ENCODE measurements at regions not wholly inside any gene's neighbourhood (a gene's known extent, or its start where the extent isn't known, plus 50 kb on each side); places are given as distances from the start of the nearest gene placed in this dataset.
"Not testable (repeated sequence)": the region's sequence is repeated elsewhere in the genome, so short reads cannot be mapped to it uniquely, and the experiment has no call there.

DNA sequence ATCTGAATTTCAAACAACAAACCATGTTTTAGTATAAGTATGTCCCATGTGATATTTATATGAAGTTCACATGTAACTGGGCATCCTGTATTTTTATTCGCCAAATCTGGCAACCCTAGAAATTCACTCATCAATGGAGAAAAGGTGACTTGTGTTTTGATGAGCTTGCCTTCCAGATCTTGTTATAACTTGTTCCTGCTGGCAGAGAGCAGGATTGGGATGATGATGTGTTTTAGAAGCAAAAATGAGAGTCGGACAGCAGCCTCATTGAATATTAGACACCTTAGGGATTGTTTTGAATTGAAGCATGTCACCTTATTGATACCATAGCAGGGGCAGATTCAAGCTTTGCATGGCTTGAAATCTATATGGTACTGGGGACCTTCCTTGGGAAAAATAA, 85.4 kb upstream of the MED13 start:
- no peak for DNase-seq (ENCODE audit: extremely low spot score, unreplicated experiment)
- TF ChIP-seq, protein P1, sequence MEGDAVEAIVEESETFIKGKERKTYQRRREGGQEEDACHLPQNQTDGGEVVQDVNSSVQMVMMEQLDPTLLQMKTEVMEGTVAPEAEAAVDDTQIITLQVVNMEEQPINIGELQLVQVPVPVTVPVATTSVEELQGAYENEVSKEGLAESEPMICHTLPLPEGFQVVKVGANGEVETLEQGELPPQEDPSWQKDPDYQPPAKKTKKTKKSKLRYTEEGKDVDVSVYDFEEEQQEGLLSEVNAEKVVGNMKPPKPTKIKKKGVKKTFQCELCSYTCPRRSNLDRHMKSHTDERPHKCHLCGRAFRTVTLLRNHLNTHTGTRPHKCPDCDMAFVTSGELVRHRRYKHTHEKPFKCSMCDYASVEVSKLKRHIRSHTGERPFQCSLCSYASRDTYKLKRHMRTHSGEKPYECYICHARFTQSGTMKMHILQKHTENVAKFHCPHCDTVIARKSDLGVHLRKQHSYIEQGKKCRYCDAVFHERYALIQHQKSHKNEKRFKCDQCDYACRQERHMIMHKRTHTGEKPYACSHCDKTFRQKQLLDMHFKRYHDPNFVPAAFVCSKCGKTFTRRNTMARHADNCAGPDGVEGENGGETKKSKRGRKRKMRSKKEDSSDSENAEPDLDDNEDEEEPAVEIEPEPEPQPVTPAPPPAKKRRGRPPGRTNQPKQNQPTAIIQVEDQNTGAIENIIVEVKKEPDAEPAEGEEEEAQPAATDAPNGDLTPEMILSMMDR (conservative IDR thresholded peaks at IDR 0.05): no peak
- no peak overlapping the region for H3K27ac Mint-ChIP-seq
- H3K27me3 Mint-ChIP-seq: no peaks in the 10 kb centered on the region
- no peaks in the 10 kb centered on the region for H3K4me1 Mint-ChIP-seq (ENCODE audit: unreplicated experiment)
- no peaks in the 10 kb centered on the region for H3K9me3 Mint-ChIP-seq
- no peak overlapping the region for H3K4me3 Mint-ChIP-seq
- H3K36me3 Mint-ChIP-seq: no peaks in the 10 kb centered on the region

DNA sequence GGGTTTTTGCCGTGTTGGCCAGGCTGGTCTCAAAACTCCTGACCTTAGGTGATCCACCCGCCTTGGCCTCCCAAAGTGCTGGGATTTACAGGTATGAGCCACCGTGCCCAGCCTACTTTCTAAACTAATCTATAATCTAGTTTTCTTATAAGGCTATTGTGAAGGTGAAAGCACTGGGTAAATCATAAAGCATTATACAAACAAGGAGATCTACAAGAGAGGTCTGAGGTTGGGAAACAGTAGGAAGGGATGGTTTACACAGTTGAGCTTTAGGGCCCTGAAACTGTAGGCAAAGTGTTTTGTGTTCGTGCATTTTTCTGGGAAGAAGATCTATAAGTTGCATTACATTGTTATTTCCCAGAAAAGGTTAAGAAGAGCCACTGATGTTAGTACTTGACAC, 84.9 kb upstream of the MED13 start:
- Mint-ChIP-seq H3K9me3 (no peaks in the 10 kb centered on the region), H3K36me3 (no peaks in the 10 kb centered on the region), H3K4me1 (ENCODE audit: unreplicated experiment) (no peaks in the 10 kb centered on the region), H3K27ac (no peak overlapping the region), H3K4me3 (no peak overlapping the region), H3K27me3 (no peaks in the 10 kb centered on the region)
- TF ChIP-seq, protein P1 (conservative IDR thresholded peaks at IDR 0.05): no peak
- no peak for DNase-seq (ENCODE audit: extremely low spot score, unreplicated experiment)

DNA sequence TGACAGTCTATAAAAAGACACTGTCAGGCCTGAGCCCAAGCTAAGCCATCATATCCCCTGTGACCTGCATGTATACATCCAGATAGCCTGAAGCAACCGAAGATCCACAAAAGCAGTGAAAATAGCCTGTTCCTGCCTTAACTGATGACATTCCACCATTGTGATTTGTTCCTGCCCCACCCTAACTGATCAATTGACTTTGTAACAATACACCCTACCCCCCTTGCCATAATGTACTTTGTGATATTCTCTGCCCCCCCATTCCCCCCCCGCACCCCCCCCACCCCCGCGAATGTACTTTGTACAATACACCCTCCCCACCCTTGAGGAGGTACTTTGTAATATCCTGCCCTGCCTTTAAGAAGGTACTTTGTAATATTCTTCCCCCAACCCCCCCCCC, 82.2 kb upstream of the MED13 start:
- Mint-ChIP-seq H3K27me3 (no peaks in the 10 kb centered on the region), H3K36me3 (no peaks in the 10 kb centered on the region), H3K4me1 (ENCODE audit: unreplicated experiment) (no peaks in the 10 kb centered on the region), H3K4me3 (no peak overlapping the region), H3K9me3 (peaks cover 4% of the 10 kb centered on the region), H3K27ac (no peak overlapping the region)
- DNase-seq (ENCODE audit: extremely low spot score, unreplicated experiment): no peak
- TF ChIP-seq, protein P1 (conservative IDR thresholded peaks at IDR 0.05): no peak

DNA sequence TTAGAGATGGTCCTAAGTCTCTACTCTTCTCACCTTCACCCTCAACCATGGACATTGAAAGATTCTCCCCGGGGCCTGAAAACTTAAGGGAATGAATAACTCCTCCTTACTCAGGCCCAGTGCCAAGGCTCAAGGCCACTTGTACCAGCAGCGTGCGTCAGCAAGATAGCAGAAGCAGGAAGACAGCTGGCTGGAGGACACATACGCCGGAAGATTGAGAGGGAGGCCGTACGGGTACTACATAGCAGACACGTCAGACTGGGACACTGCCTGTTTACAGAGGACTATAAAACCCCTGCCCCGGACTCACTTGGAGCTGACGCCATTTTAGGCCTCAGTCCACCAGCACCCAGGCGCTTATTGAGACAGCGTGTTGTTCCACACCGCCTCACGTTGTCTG, 75.8 kb upstream of the MED13 start:
- H3K36me3 Mint-ChIP-seq: no peaks in the 10 kb centered on the region
- TF ChIP-seq, protein P1 (conservative IDR thresholded peaks at IDR 0.05): no peak

DNA sequence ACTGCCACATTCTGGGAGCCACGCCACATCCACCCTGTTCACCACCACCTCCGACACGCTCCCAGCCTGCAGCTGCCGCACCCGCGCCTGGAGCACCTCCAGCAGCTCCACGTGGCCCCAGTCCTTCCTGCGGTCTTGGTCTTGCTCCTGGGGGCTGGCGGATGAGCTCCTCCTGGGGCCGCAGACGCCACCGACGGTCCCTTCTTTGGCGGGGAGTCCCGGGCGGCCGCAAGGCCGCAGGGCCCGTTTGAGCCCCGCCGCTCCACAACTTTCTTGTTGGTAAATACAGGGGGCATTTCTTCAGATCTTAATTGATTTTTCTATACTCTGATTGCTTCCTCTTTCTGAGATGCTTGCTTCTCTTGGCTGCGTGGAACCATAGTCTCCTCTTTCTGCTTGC, 75.3 kb upstream of the MED13 start:
- Mint-ChIP-seq H3K27ac (no peak overlapping the region), H3K36me3 (no peaks in the 10 kb centered on the region), H3K4me1 (ENCODE audit: unreplicated experiment) (no peaks in the 10 kb centered on the region), H3K4me3 (no peak overlapping the region), H3K9me3 (peaks cover 9% of the 10 kb centered on the region), H3K27me3 (no peaks in the 10 kb centered on the region)
- TF ChIP-seq, protein P1 (conservative IDR thresholded peaks at IDR 0.05): no peak
- DNase-seq (ENCODE audit: extremely low spot score, unreplicated experiment): no peak

More for the DNA sequence above, 75.8 kb upstream of the MED13 start:
- H3K27ac Mint-ChIP-seq: no peak overlapping the region
- H3K27me3 Mint-ChIP-seq: no peaks in the 10 kb centered on the region
- DNase-seq (ENCODE audit: extremely low spot score, unreplicated experiment): no peak
- no peaks in the 10 kb centered on the region for H3K4me1 Mint-ChIP-seq (ENCODE audit: unreplicated experiment)
- H3K4me3 Mint-ChIP-seq: no peak overlapping the region
- H3K9me3 Mint-ChIP-seq: peaks cover 9% of the 10 kb centered on the region

DNA sequence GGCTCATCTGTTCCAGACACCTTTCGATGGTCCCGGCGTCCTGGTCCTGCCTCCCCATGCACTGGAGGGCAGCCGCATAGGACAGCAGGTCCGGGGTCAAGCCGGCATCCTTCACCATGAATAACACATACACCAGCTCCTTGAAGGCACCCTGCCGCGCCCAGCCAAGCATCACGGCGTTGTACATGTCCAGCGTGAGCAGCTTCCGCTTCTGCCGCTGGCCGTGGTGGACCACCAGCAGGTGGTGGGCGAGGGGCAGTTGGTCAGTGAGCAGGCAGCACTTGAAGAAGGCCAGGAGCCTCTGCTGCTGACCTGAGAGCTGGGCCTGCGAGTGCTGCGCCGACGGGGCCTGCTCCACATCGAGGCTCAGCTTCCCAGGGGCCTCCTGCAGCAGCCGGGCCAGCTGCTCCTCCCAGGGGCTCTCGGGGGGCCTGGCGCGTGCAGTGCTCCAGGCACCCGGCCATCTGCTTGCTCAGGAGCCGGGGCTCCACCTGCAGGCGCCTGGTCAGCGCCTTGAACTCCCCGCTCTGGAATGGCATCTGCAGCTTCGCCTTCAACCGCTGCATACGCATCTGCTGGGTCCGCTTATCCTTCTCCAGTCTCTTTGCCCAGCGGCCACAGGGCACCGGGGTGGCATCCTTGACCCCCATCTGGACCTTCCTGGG, 74.7 kb upstream of the MED13 start:
- not testable (repeated sequence) for H3K4me3 Mint-ChIP-seq; H3K36me3 Mint-ChIP-seq; H3K27me3 Mint-ChIP-seq; DNase-seq (ENCODE audit: extremely low spot score, unreplicated experiment); H3K27ac Mint-ChIP-seq; H3K4me1 Mint-ChIP-seq (ENCODE audit: unreplicated experiment); H3K9me3 Mint-ChIP-seq

Measured in type B pancreatic cell (in vitro differentiated cells).